ENCODE measurements at regions not wholly inside any gene's neighbourhood (a gene's known extent, or its start where the extent isn't known, plus 50 kb on each side); places are given as distances from the start of the nearest gene placed in this dataset.

- H3K4me2 ChIP-seq (ENCODE audit: insufficient read depth, insufficient read length, low read length) = no peak overlapping the region
- DNase-seq = no peak
- no peak overlapping the region for H2AFZ ChIP-seq (ENCODE audit: low read length)
Measured at GRCh38 chr18:10122988-10123950, 209.5 kb downstream of the VAPA start.

More at GRCh38 chr18:10122988-10123950, 209.5 kb downstream of the VAPA start:
- H3K4me1 ChIP-seq (ENCODE audit: insufficient read depth, low read length) = no peaks in the 10 kb centered on the region
- no peak overlapping the region for H3T11ph ChIP-seq (ENCODE audit: low read length)
- no CpG with 5 or more reads among the region's 19 CpGs for WGBS (ENCODE audit: extremely low coverage, insufficient read length, low lambda C conversion rate)
- no peak overlapping the region for H3K27ac ChIP-seq (ENCODE audit: insufficient read length, low read depth, low read length)
- H3K79me1 ChIP-seq (ENCODE audit: insufficient read depth, low read depth, low read length, poor library complexity, severe bottlenecking) = no peaks in the 10 kb centered on the region
- H4K5ac ChIP-seq (ENCODE audit: insufficient read length, low read depth, low read length) = no peak overlapping the region
- no peaks in the 10 kb centered on the region for H3K9me3 ChIP-seq (ENCODE audit: control insufficient read depth, low read depth, low read length)
- H3K9ac ChIP-seq (ENCODE audit: extremely low read depth, insufficient read length, low read length) = no peak overlapping the region
- H4K20me1 ChIP-seq (ENCODE audit: control insufficient read depth, insufficient read depth, insufficient read length) = no peaks in the 10 kb centered on the region
- Mint-ChIP-seq H3K4me3 (no peak overlapping the region), H3K9me3 (peaks cover 10 to 15% of the 10 kb centered on the region in 2 experiments; a peak in 4 of 5 replicates), H3K4me1 (peaks cover 26 to 28% of the 10 kb centered on the region in 2 experiments), H3K27ac (no peak overlapping the region), H3K36me3 (ENCODE audit: insufficient read depth in 1 of 3, low read depth in 3 of 3) (peaks cover 0 to 4% (median 2%) of the 10 kb centered on the region in 3 experiments; a peak in 3 of 7 replicates), H3K27me3 (ENCODE audit: low read depth) (0 out of 2 replicates have a peak, but pooled peaks cover 3% of the 10 kb centered on the region)
- no peak overlapping the region for H4K91ac ChIP-seq (ENCODE audit: insufficient read length, low read depth, low read length)
- H3K56ac ChIP-seq (ENCODE audit: insufficient read length, low read depth, low read length) = no peak overlapping the region
- no peak overlapping the region for H3K14ac ChIP-seq (ENCODE audit: insufficient read depth, low read length)
- no peak overlapping the region for H2AK5ac ChIP-seq (ENCODE audit: insufficient read length, low read length)
- no peak overlapping the region for H2BK12ac ChIP-seq (ENCODE audit: insufficient read length, low read depth, low read length)
- TF ChIP-seq CTCF (conservative IDR thresholded peaks at IDR 0.05) = no peak
- H3K4ac ChIP-seq (ENCODE audit: low read depth, low read length) = no peak overlapping the region
- H2BK120ac ChIP-seq (ENCODE audit: low read depth, low read length, poor library complexity, severe bottlenecking) = no peak overlapping the region
- no peak overlapping the region for H3K23ac ChIP-seq (ENCODE audit: insufficient read length, low read depth, low read length)
- no peak overlapping the region for H2BK15ac ChIP-seq (ENCODE audit: low read depth, low read length)
- H2BK5ac ChIP-seq (ENCODE audit: insufficient read length, low read length) = no peak overlapping the region
- H3K79me2 ChIP-seq (ENCODE audit: insufficient read depth, low read length) = no peaks in the 10 kb centered on the region
- H2BK20ac ChIP-seq (ENCODE audit: low read depth, low read length, poor library complexity, severe bottlenecking) = no peak overlapping the region
- no peaks in the 10 kb centered on the region for H3K23me2 ChIP-seq (ENCODE audit: insufficient read length, low read depth, low read length, poor library complexity, severe bottlenecking)
- no peak overlapping the region for H4K8ac ChIP-seq (replicated peaks; ENCODE audit: insufficient read length, low read depth, low read length)
- H3K18ac ChIP-seq (ENCODE audit: insufficient read length, low read depth, low read length) = no peak overlapping the region
- no peaks in the 10 kb centered on the region for H3K27me3 ChIP-seq (ENCODE audit: insufficient read depth, low read length)

Data from H9 (cell line).